ENCODE measurements at regions not wholly inside any gene's neighbourhood (a gene's known extent, or its start where the extent isn't known, plus 50 kb on each side); places are given as distances from the start of the nearest gene placed in this dataset.
"Not testable (repeated sequence)": the region's sequence is repeated elsewhere in the genome, so short reads cannot be mapped to it uniquely, and the experiment has no call there.

- not testable (repeated sequence) for TF ChIP-seq CTCF, POLR2A (IDR thresholded peaks at IDR 0.05)
Measured at GRCh38 chr1:826808-827207, 96.9 kb upstream of the SAMD11 start.

Measured in right lobe of liver (tissue), 4 donors.